K562 (cell line): ENCODE measurements at regions not wholly inside any gene's neighbourhood (a gene's known extent, or its start where the extent isn't known, plus 50 kb on each side); places are given as distances from the start of the nearest gene placed in this dataset.

Experiments
- ATAC-seq: fragments of 200-7000 bp; cut with Tn5 transposase; 3 replicates; pipeline ENCODE4 v1.9.1; 2020; ENCODE audit warnings: moderate library complexity
- BruUV-seq: library from RNA; stranded (reverse); fragments of 400-500 nt; replicated peaks from 2 replicates; lab custom pipeline; 2021; lab: Mats Ljungman, UMichigan
- CTCF ChIA-PET: fragments of 300-600 bp; formaldehyde crosslinking; extraction: SDS; loops from one replicate; lab custom pipeline; 2021; ENCODE audit warnings: low intra/inter-chr PET ratio; lab: Yijun Ruan, JAX
- POLR2A ChIA-PET: fragments of 300-600, 350-650 bp; sonication (Branson Sonifier 250); formaldehyde crosslinking; extraction: SDS; loops from one replicate; lab custom pipeline; 2021; ENCODE audit warnings: antibody characterized with exemption, inconsistent platforms; lab: Yijun Ruan, JAX
- DNase-seq, 4 experiments: peaks; one replicate each; pipeline versions ENCODE4 v3.0.0 to v3.0.0-alpha.2; 2011 to 2018; ENCODE audit warnings: low spot score in 3 of 4, mixed read lengths in 3 of 4; ENCODE audit errors: extremely low read depth in 1 of 4
- FAIRE-seq: peaks from 2 replicates; lab custom pipeline; 2011; peaks lifted over from hg19 to GRCh38; lab: Jason Lieb, UNC
- H2AFZ ChIP-seq: 2 replicates; pipeline ENCODE4 v1.6.0; 2011; ENCODE audit warnings: low read depth, low read length, control low read depth, inconsistent platforms
- H3K27ac ChIP-seq: fragments of 200-600 bp; 3 replicates; pipeline ENCODE4 v1.8.0; 2011; ENCODE audit warnings: low read depth, mild to moderate bottlenecking, control low read depth, inconsistent platforms, low read length, moderate library complexity, mixed read lengths; ENCODE audit errors: extremely low read depth
- H3K27me3 ChIP-seq, 2 experiments: fragments of 300-600 bp in 1 of 2; 2 replicates in 1 of 2; 3 replicates in 1 of 2; pipeline versions ENCODE4 v1.6.0 to v1.8.0; 2011; ENCODE audit warnings: inconsistent platforms in 2 of 2, low read length in 2 of 2, mild to moderate bottlenecking in 1 of 2, mixed read lengths in 1 of 2, moderate library complexity in 1 of 2; ENCODE audit not compliant: control insufficient read depth in 2 of 2, insufficient read depth in 2 of 2
- H3K36me3 ChIP-seq: fragments of 300-600 bp; 3 replicates; pipeline ENCODE4 v1.8.0; 2011; ENCODE audit warnings: mild to moderate bottlenecking, low read length, inconsistent platforms; ENCODE audit not compliant: control insufficient read depth, insufficient read depth
- H3K4me1 ChIP-seq, 2 experiments: fragments of 200-600 bp in 1 of 2; replicated peaks in 1 of 2; 2 replicates in 1 of 2; 3 replicates in 1 of 2; pipeline versions ENCODE4 v1.5.1 to v1.8.0; 2011; ENCODE audit warnings: inconsistent platforms in 2 of 2, low read length in 2 of 2, mild to moderate bottlenecking in 1 of 2, mixed read lengths in 1 of 2, moderate library complexity in 1 of 2; ENCODE audit not compliant: control insufficient read depth in 2 of 2, insufficient read depth in 2 of 2
- H3K4me2 ChIP-seq: 2 replicates; pipeline ENCODE4 v1.6.1; 2011; ENCODE audit warnings: low read length, control low read depth, inconsistent platforms, mixed read lengths; ENCODE audit not compliant: insufficient read depth
- H3K4me3 ChIP-seq: fragments of 200-600 bp; sonication (generic), shearing (Covaris generic); 2 replicates; pipeline ENCODE4 v1.5.1; 2016; ENCODE audit warnings: control low read depth, inconsistent platforms
- H3K79me2 ChIP-seq: fragments of 200-600 bp; 3 replicates; pipeline ENCODE4 v1.8.0; 2011; ENCODE audit warnings: low read length, inconsistent platforms; ENCODE audit not compliant: control insufficient read depth, insufficient read depth
- H3K9ac ChIP-seq, 2 experiments: 2 replicates each; pipeline versions ENCODE4 v1.6.0 to v1.6.1; 2011; ENCODE audit warnings: low read depth in 2 of 2, low read length in 2 of 2, control low read depth in 1 of 2, inconsistent platforms in 1 of 2, mild to moderate bottlenecking in 1 of 2, mixed read lengths in 1 of 2; ENCODE audit not compliant: insufficient read depth in 1 of 2
- H3K9me1 ChIP-seq: one replicate; pipeline ENCODE4 v1.6.0; 2011; ENCODE audit warnings: inconsistent platforms, mild to moderate bottlenecking, low read length, moderate library complexity; ENCODE audit not compliant: control insufficient read depth, insufficient read depth
- H3K9me3 ChIP-seq: replicated peaks from 2 replicates; pipeline ENCODE4 v1.5.1; 2011; ENCODE audit warnings: low read depth, low read length, inconsistent platforms; ENCODE audit not compliant: control insufficient read depth, insufficient read depth
- H4K20me1 ChIP-seq: replicated peaks from 2 replicates; pipeline ENCODE4 v1.6.1; 2011; ENCODE audit warnings: low read length, inconsistent platforms, mixed read lengths; ENCODE audit not compliant: control insufficient read depth, insufficient read depth
- BRD4 ChIP-seq: fragments of 200-600 bp; sonication (generic); IDR thresholded peaks from 2 replicates; pipeline ENCODE4 v1.6.1; 2017; ENCODE audit warnings: inconsistent platforms
- GABPB1 ChIP-seq: sonication (generic); formaldehyde crosslinking; IDR thresholded peaks from 2 replicates; pipeline ENCODE4 v1.8.0; 2022; ENCODE audit warnings: mild to moderate bottlenecking, missing genetic modification reagents
- GTF2E2 ChIP-seq: fragments of 200-800 bp; sonication (Bioruptor generic); IDR thresholded peaks from 2 replicates; pipeline ENCODE4 v1.6.1; 2016; ENCODE audit warnings: missing genetic modification characterization, missing compliant biosample characterization
- POLR2B ChIP-seq: fragments of 450-650 bp; IDR thresholded peaks from 2 replicates; pipeline ENCODE4 v1.6.1; 2018; ENCODE audit warnings: low read depth; ENCODE audit not compliant: partially characterized antibody
- POLR2G ChIP-seq: fragments of 200-400 bp; formaldehyde crosslinking; IDR thresholded peaks from 2 replicates; pipeline ENCODE4 v1.6.1; 2017; ENCODE audit warnings: low read depth, mild to moderate bottlenecking, antibody characterized with exemption, low read length, moderate library complexity
- RBM17 ChIP-seq: fragments of 200-400 bp; formaldehyde crosslinking; IDR thresholded peaks from 2 replicates; pipeline ENCODE4 v1.6.1; 2017; ENCODE audit warnings: low read depth, mild to moderate bottlenecking, low read length, borderline replicate concordance
- SAFB2 ChIP-seq: fragments of 200-400 bp; formaldehyde crosslinking; IDR thresholded peaks from 2 replicates; pipeline ENCODE4 v1.6.1; 2018; ENCODE audit warnings: borderline replicate concordance, low read length, low read depth, moderate library complexity; ENCODE audit not compliant: severe bottlenecking
- SUPT5H ChIP-seq: fragments of 450-650 bp; IDR thresholded peaks from 2 replicates; pipeline ENCODE4 v1.6.1; 2016
- TARDBP ChIP-seq: fragments of 450-650 bp; IDR thresholded peaks from 2 replicates; pipeline ENCODE4 v1.6.1; 2016
- THRAP3 ChIP-seq: fragments of 450-650 bp; IDR thresholded peaks from 2 replicates; pipeline ENCODE4 v1.6.1; 2016; ENCODE audit warnings: mild to moderate bottlenecking, inconsistent platforms, borderline replicate concordance
- XRCC3 ChIP-seq: fragments of 450-650 bp; IDR thresholded peaks from 2 replicates; pipeline ENCODE4 v1.6.1; 2017; ENCODE audit warnings: mild to moderate bottlenecking, moderate library complexity
- ZKSCAN3 ChIP-seq: fragments of 250-450 bp; sonication (Bioruptor Pico); IDR thresholded peaks from 2 replicates; pipeline ENCODE4 v1.4.0; 2020
- ZNF551 ChIP-seq: fragments of 250-450 bp; sonication (Bioruptor Pico); IDR thresholded peaks from 2 replicates; pipeline ENCODE4 v1.5.0; 2021; ENCODE audit warnings: mild to moderate bottlenecking, moderate library complexity
- ZNF764 ChIP-seq: fragments of 250-450 bp; sonication (Bioruptor Pico); IDR thresholded peaks from 2 replicates; pipeline ENCODE4 v1.4.0; 2020; ENCODE audit warnings: low read depth, mild to moderate bottlenecking, moderate library complexity
- WGBS: fragments of 100-300 bp; shearing (Covaris generic); methylation state at CpG from one replicate; pipeline ENCODE4 v1.1.6; 2016; ENCODE audit warnings: low coverage, mixed read lengths; ENCODE audit not compliant: insufficient coverage; ENCODE audit errors: missing lambda C conversion rate; 5-methylcytosine and 5-hydroxymethylcytosine counted together
- in situ Hi-C: fragments of 300-500 bp; cut with MboI; formaldehyde crosslinking; loops from 4 replicates; pipeline ENCODE4 v1.15.0; 2018; ENCODE audit warnings: inconsistent platforms, mixed read lengths
- intact Hi-C: fragments of 100-400 bp; cut with micrococcal nuclease; formaldehyde crosslinking; loops from 2 replicates; pipeline ENCODE4 v1.14.2; 2022
- TF ChIP-seq, protein P1 (sequence below): sonication (generic); formaldehyde crosslinking; IDR thresholded peaks from 2 replicates; pipeline ENCODE4 v1.8.1; 2022; ENCODE audit warnings: missing genetic modification reagents
- TF ChIP-seq, protein P2 (sequence below): fragments of 250-450 bp; sonication (Bioruptor Pico); IDR thresholded peaks from 2 replicates; pipeline ENCODE4 v1.5.0; 2020; ENCODE audit warnings: mild to moderate bottlenecking, borderline replicate concordance
- TF ChIP-seq, protein P3 (sequence below): sonication (generic); formaldehyde crosslinking; IDR thresholded peaks from 2 replicates; pipeline ENCODE4 v1.8.0; 2022; ENCODE audit warnings: mild to moderate bottlenecking, missing genetic modification reagents
- TF ChIP-seq, protein P4 (sequence below): fragments of 250-450 bp; sonication (Bioruptor Pico); IDR thresholded peaks from 2 replicates; pipeline ENCODE4 v1.5.0; 2021; ENCODE audit warnings: mild to moderate bottlenecking, borderline replicate concordance

DNA sequence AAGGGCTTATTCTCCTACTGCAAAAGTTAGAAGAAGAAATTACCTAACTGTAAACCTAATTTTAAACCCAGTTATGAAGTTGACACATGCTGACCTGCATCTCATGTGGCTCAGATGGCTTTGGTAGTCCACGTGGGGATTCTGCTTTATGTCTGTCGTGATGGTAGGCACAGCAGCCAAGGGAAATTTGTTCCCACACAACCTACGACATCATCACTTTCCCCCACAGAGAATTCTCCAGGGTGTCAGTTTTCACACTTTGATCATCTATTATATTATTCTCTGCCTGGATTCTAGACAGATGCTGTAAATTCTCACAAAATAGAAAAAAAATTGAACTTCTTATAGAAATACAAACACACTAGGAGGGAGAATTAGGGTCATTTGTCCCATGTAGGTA lies 70.6 kb downstream of the PTHLH start:
- Histone ChIP-seq H3K9ac (no peak overlapping the region), H4K20me1 (no peaks in the 10 kb centered on the region), H3K79me2 (no peaks in the 10 kb centered on the region), H2AFZ (no peak overlapping the region), H3K9me1 (no peaks in the 10 kb centered on the region), H3K4me3 (no peak overlapping the region), H3K27ac (no peak overlapping the region), H3K9me3 (no peaks in the 10 kb centered on the region), H3K27me3 (no peaks in the 10 kb centered on the region), H3K4me1 (peaks cover 0 to 4% of the 10 kb centered on the region in 2 experiments; a peak in 1 of 5 replicates), H3K36me3 (no peaks in the 10 kb centered on the region), H3K4me2 (no peak overlapping the region)
- FAIRE-seq: no peak
- in situ Hi-C loops: no loop called here
- intact Hi-C loops: no loop called here
- no peak for ATAC-seq
- no peak for DNase-seq
- CTCF ChIA-PET: no interaction called here
- POLR2A ChIA-PET: no interaction called here
- 23% methylated on average over 3 of the region's 3 CpGs for WGBS
- BruUV-seq: no TSS peak
- TF ChIP-seq, protein P1, sequence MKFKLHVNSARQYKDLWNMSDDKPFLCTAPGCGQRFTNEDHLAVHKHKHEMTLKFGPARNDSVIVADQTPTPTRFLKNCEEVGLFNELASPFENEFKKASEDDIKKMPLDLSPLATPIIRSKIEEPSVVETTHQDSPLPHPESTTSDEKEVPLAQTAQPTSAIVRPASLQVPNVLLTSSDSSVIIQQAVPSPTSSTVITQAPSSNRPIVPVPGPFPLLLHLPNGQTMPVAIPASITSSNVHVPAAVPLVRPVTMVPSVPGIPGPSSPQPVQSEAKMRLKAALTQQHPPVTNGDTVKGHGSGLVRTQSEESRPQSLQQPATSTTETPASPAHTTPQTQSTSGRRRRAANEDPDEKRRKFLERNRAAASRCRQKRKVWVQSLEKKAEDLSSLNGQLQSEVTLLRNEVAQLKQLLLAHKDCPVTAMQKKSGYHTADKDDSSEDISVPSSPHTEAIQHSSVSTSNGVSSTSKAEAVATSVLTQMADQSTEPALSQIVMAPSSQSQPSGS (CRISPR knock-in tag): no peak
- TF ChIP-seq, protein P2, sequence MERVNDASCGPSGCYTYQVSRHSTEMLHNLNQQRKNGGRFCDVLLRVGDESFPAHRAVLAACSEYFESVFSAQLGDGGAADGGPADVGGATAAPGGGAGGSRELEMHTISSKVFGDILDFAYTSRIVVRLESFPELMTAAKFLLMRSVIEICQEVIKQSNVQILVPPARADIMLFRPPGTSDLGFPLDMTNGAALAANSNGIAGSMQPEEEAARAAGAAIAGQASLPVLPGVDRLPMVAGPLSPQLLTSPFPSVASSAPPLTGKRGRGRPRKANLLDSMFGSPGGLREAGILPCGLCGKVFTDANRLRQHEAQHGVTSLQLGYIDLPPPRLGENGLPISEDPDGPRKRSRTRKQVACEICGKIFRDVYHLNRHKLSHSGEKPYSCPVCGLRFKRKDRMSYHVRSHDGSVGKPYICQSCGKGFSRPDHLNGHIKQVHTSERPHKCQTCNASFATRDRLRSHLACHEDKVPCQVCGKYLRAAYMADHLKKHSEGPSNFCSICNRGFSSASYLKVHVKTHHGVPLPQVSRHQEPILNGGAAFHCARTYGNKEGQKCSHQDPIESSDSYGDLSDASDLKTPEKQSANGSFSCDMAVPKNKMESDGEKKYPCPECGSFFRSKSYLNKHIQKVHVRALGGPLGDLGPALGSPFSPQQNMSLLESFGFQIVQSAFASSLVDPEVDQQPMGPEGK: no peak
- TF ChIP-seq SUPT5H (no peak), ZKSCAN3 (CRISPR knock-in tag) (no peak), RBM17 (no peak), TARDBP (no peak), ZNF764 (CRISPR knock-in tag) (no peak), POLR2B (no peak), GABPB1 (CRISPR knock-in tag) (no peak), POLR2G (no peak), ZNF551 (no peak), SAFB2 (no peak), THRAP3 (no peak), GTF2E2 (no peak), XRCC3 (no peak), BRD4 (no peak)
- TF ChIP-seq, protein P3, sequence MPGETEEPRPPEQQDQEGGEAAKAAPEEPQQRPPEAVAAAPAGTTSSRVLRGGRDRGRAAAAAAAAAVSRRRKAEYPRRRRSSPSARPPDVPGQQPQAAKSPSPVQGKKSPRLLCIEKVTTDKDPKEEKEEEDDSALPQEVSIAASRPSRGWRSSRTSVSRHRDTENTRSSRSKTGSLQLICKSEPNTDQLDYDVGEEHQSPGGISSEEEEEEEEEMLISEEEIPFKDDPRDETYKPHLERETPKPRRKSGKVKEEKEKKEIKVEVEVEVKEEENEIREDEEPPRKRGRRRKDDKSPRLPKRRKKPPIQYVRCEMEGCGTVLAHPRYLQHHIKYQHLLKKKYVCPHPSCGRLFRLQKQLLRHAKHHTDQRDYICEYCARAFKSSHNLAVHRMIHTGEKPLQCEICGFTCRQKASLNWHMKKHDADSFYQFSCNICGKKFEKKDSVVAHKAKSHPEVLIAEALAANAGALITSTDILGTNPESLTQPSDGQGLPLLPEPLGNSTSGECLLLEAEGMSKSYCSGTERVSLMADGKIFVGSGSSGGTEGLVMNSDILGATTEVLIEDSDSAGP (CRISPR knock-in tag): no peak
- TF ChIP-seq, protein P4, sequence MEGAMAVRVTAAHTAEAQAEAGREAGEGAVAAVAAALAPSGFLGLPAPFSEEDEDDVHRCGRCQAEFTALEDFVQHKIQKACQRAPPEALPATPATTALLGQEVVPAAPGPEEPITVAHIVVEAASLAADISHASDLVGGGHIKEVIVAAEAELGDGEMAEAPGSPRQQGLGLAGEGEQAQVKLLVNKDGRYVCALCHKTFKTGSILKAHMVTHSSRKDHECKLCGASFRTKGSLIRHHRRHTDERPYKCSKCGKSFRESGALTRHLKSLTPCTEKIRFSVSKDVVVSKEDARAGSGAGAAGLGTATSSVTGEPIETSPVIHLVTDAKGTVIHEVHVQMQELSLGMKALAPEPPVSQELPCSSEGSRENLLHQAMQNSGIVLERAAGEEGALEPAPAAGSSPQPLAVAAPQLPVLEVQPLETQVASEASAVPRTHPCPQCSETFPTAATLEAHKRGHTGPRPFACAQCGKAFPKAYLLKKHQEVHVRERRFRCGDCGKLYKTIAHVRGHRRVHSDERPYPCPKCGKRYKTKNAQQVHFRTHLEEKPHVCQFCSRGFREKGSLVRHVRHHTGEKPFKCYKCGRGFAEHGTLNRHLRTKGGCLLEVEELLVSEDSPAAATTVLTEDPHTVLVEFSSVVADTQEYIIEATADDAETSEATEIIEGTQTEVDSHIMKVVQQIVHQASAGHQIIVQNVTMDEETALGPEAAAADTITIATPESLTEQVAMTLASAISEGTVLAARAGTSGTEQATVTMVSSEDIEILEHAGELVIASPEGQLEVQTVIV (CRISPR knock-in tag): no peak
